Fibroblast of upper back skin (primary cell): ENCODE measurements at regions not wholly inside any gene's neighbourhood (a gene's known extent, or its start where the extent isn't known, plus 50 kb on each side); places are given as distances from the start of the nearest gene placed in this dataset.
A peak's percentile ranks its signal among the peaks of the same experiment; 100 is the strongest.
"Not testable (repeated sequence)": the region's sequence is repeated elsewhere in the genome, so short reads cannot be mapped to it uniquely, and the experiment has no call there.

Experiments
- DNase-seq: peaks from one replicate; pipeline ENCODE4 v3.0.0-alpha.2; 2013

GRCh38 chr5:75940418-75940817 lies 142.8 kb upstream of the SV2C start:
- DNase-seq: no peak

- no peak for DNase-seq
Measured at GRCh38 chr5:75935572-75935971, 147.6 kb upstream of the SV2C start.

GRCh38 chr5:75933489-75933888 lies 149.7 kb upstream of the SV2C start:
- no peak for DNase-seq

GRCh38 chr5:75931175-75931574 lies 152.0 kb upstream of the SV2C start:
- no peak for DNase-seq

GRCh38 chr5:75928992-75929391 lies 154.2 kb upstream of the SV2C start:
- no peak for DNase-seq

GRCh38 chr5:75922480-75922879 lies 160.7 kb upstream of the SV2C start:
- DNase-seq: no peak

GRCh38 chr5:75921011-75921410 lies 162.2 kb upstream of the SV2C start:
- no peak for DNase-seq

GRCh38 chr5:75916144-75916543 lies 167.0 kb upstream of the SV2C start:
- DNase-seq: no peak

GRCh38 chr5:75909223-75909622 lies 174.0 kb upstream of the SV2C start:
- no peak for DNase-seq

- DNase-seq: no peak
Measured at GRCh38 chr5:75907651-75908050, 175.5 kb upstream of the SV2C start.

- DNase-seq: no peak
Measured at GRCh38 chr5:75894482-75894881, 177.2 kb upstream of the POC5 start.

- DNase-seq: no peak
Measured at GRCh38 chr5:75891736-75892135, 174.5 kb upstream of the POC5 start.

GRCh38 chr5:75891020-75891419 lies 173.8 kb upstream of the POC5 start:
- no peak for DNase-seq

GRCh38 chr5:75890546-75890945 lies 173.3 kb upstream of the POC5 start:
- no peak for DNase-seq

- peak; percentile 1 for DNase-seq
Measured at GRCh38 chr5:75886706-75887105, 169.5 kb upstream of the POC5 start.

- no peak for DNase-seq
Measured at GRCh38 chr5:75885849-75886596, 168.8 kb upstream of the POC5 start.

- no peak for DNase-seq
Measured at GRCh38 chr5:75885321-75885720, 168.1 kb upstream of the POC5 start.

- DNase-seq: no peak
Measured at GRCh38 chr5:75869891-75870290, 152.7 kb upstream of the POC5 start.

GRCh38 chr5:75862872-75863271 lies 145.6 kb upstream of the POC5 start:
- no peak for DNase-seq

- not testable (repeated sequence) for DNase-seq
Measured at GRCh38 chr5:75859621-75860020, 142.4 kb upstream of the POC5 start.

- no peak for DNase-seq
Measured at GRCh38 chr5:75856056-75856455, 138.8 kb upstream of the POC5 start.

- DNase-seq: no peak
Measured at GRCh38 chr5:75848077-75848476, 130.8 kb upstream of the POC5 start.

- DNase-seq: no peak
Measured at GRCh38 chr5:75847561-75848021, 130.4 kb upstream of the POC5 start.

GRCh38 chr5:75844301-75844700 lies 127.1 kb upstream of the POC5 start:
- no peak for DNase-seq

- no peak for DNase-seq
Measured at GRCh38 chr5:75843319-75843718, 126.1 kb upstream of the POC5 start.
